Tibial nerve (tissue), 4 donors: ENCODE measurements at regions not wholly inside any gene's neighbourhood (a gene's known extent, or its start where the extent isn't known, plus 50 kb on each side); places are given as distances from the start of the nearest gene placed in this dataset.

Experiments
- DNase-seq, 2 donors: peaks; one replicate each; pipeline ENCODE4 v3.0.0-alpha.2; 2019; ENCODE audit warnings: low spot score in 2 of 2
- H3K27ac ChIP-seq, 4 donors: fragments of 200-600 bp; sonication (generic) in 3 of 4; one replicate each; pipeline ENCODE4 v1.5.1; 2017 to 2019; ENCODE audit warnings: mild to moderate bottlenecking in 1 of 4
- H3K27me3 ChIP-seq, 2 donors: fragments of 200-600 bp; sonication (generic) in 1 of 2; one replicate each; pipeline versions ENCODE4 v1.5.1 to v1.6.0; 2017 to 2019
- H3K36me3 ChIP-seq, 3 donors: fragments of 200-600 bp; sonication (generic); one replicate each; pipeline ENCODE4 v1.5.1; 2018 to 2019
- H3K4me1 ChIP-seq, 4 donors: fragments of 200-600 bp; sonication (generic) in 3 of 4; one replicate each; pipeline ENCODE4 v1.5.1; 2017 to 2019
- H3K4me3 ChIP-seq, 4 donors: fragments of 200-600 bp; sonication (generic) in 3 of 4; one replicate each; pipeline ENCODE4 v1.5.1; 2017 to 2019; ENCODE audit warnings: mild to moderate bottlenecking in 1 of 4, moderate library complexity in 1 of 4
- H3K9me3 ChIP-seq, 4 donors: fragments of 200-600 bp; sonication (generic) in 3 of 4; one replicate each; pipeline ENCODE4 v1.5.1; 2017 to 2019
- CTCF ChIP-seq, 5 experiments: fragments of 200-600 bp in 3 of 5; fragments of 450-650 bp in 2 of 5; sonication (generic) in 3 of 5; IDR thresholded peaks; one replicate each; pipeline ENCODE4 v1.5.1; 2016 to 2019; ENCODE audit warnings: antibody characterized with exemption in 5 of 5, mild to moderate bottlenecking in 3 of 5, moderate library complexity in 2 of 5
- EP300 ChIP-seq, 2 donors: sonication (generic); formaldehyde crosslinking; IDR thresholded peaks; one replicate each; pipeline ENCODE4 v1.6.1; 2017; ENCODE audit warnings: antibody characterized with exemption in 2 of 2, mild to moderate bottlenecking in 1 of 2
- POLR2A ChIP-seq, 2 donors: fragments of 450-650 bp; IDR thresholded peaks; one replicate each; pipeline ENCODE4 v1.6.1; 2017; ENCODE audit warnings: antibody characterized with exemption in 2 of 2, mild to moderate bottlenecking in 2 of 2, moderate library complexity in 2 of 2
- WGBS, 2 donors: methylation state at CpG; one replicate each; pipeline ENCODE4 v1.1.5; 2018; 5-methylcytosine and 5-hydroxymethylcytosine counted together

GRCh38 chr4:180741703-180742102, 1501.5 kb upstream of the TENM3 start:
- no peak overlapping the region for H3K4me3 ChIP-seq
- TF ChIP-seq EP300 (IDR thresholded peaks at IDR 0.05) (no peak), CTCF (IDR thresholded peaks at IDR 0.05) (no peak), POLR2A (IDR thresholded peaks at IDR 0.05) (no peak)
- no peaks in the 10 kb centered on the region for H3K36me3 ChIP-seq
- H3K27ac ChIP-seq: no peak overlapping the region
- no peaks in the 10 kb centered on the region for H3K4me1 ChIP-seq
- DNase-seq: no peak
- H3K9me3 ChIP-seq: no peaks in the 10 kb centered on the region
- no peaks in the 10 kb centered on the region for H3K27me3 ChIP-seq
- 65 to 75% methylated on average over 1 of the region's 1 CpG for WGBS, 2 donors

GRCh38 chr4:180745019-180745418, 1498.2 kb upstream of the TENM3 start:
- DNase-seq: no peak
- 54% methylated on average over 4 of the region's 4 CpGs for WGBS, 2 donors
- Histone ChIP-seq H3K27ac (no peak overlapping the region), H3K4me1 (no peaks in the 10 kb centered on the region), H3K36me3 (no peaks in the 10 kb centered on the region), H3K4me3 (no peak overlapping the region), H3K27me3 (no peaks in the 10 kb centered on the region), H3K9me3 (peaks cover 0 to 4% (median 0%) of the 10 kb centered on the region in 4 donors)
- TF ChIP-seq CTCF (IDR thresholded peaks at IDR 0.05): no peak
- no peak for TF ChIP-seq POLR2A (IDR thresholded peaks at IDR 0.05)
- no peak for TF ChIP-seq EP300 (IDR thresholded peaks at IDR 0.05)

GRCh38 chr4:180751009-180751408, 1492.2 kb upstream of the TENM3 start:
- Histone ChIP-seq H3K4me1 (no peaks in the 10 kb centered on the region), H3K36me3 (no peaks in the 10 kb centered on the region), H3K27ac (no peak overlapping the region), H3K4me3 (no peak overlapping the region), H3K9me3 (peaks cover 0 to 4% (median 0%) of the 10 kb centered on the region in 4 donors), H3K27me3 (no peaks in the 10 kb centered on the region)
- WGBS, 2 donors: 71 to 74% methylated on average over 2 of the region's 2 CpGs
- TF ChIP-seq POLR2A (IDR thresholded peaks at IDR 0.05) (no peak), EP300 (IDR thresholded peaks at IDR 0.05) (no peak), CTCF (IDR thresholded peaks at IDR 0.05) (no peak)
- DNase-seq: no peak

- no peak overlapping the region for H3K27ac ChIP-seq
Observed at GRCh38 chr4:180757927-180758326, 1485.3 kb upstream of the TENM3 start.

GRCh38 chr4:180766045-180766444, 1477.2 kb upstream of the TENM3 start:
- Histone ChIP-seq H3K27ac (no peak overlapping the region), H3K27me3 (no peaks in the 10 kb centered on the region), H3K4me1 (peaks cover 0 to 3% (median 0%) of the 10 kb centered on the region in 4 donors), H3K9me3 (no peaks in the 10 kb centered on the region), H3K4me3 (no peak overlapping the region), H3K36me3 (no peaks in the 10 kb centered on the region)
- TF ChIP-seq CTCF (IDR thresholded peaks at IDR 0.05) (no peak), EP300 (IDR thresholded peaks at IDR 0.05) (no peak), POLR2A (IDR thresholded peaks at IDR 0.05) (no peak)
- no peak for DNase-seq
- 48% methylated on average over 5 of the region's 5 CpGs for WGBS, 2 donors

More at GRCh38 chr4:180757927-180758326, 1485.3 kb upstream of the TENM3 start:
- no peaks in the 10 kb centered on the region for H3K9me3 ChIP-seq
- 75 to 92% methylated on average over 2 of the region's 2 CpGs for WGBS, 2 donors
- H3K4me3 ChIP-seq: no peak overlapping the region
- no peaks in the 10 kb centered on the region for H3K4me1 ChIP-seq
- H3K27me3 ChIP-seq: no peaks in the 10 kb centered on the region
- no peaks in the 10 kb centered on the region for H3K36me3 ChIP-seq
- no peak for DNase-seq
- no peak for TF ChIP-seq EP300 (IDR thresholded peaks at IDR 0.05)
- no peak for TF ChIP-seq POLR2A (IDR thresholded peaks at IDR 0.05)
- no peak for TF ChIP-seq CTCF (IDR thresholded peaks at IDR 0.05)
